CD14-positive monocyte (primary cell): ENCODE measurements at regions not wholly inside any gene's neighbourhood (a gene's known extent, or its start where the extent isn't known, plus 50 kb on each side); places are given as distances from the start of the nearest gene placed in this dataset.

Experiments used
- DNase-seq, 3 donors: peaks; one replicate each; pipeline ENCODE4 v3.0.0-alpha.2; 2011 to 2022
- H2AFZ ChIP-seq: 2 replicates; pipeline ENCODE4 v1.6.0; 2012; ENCODE audit warnings: mild to moderate bottlenecking, low read depth, low read length, inconsistent platforms; ENCODE audit not compliant: insufficient read depth, poor library complexity, severe bottlenecking
- H3K27ac ChIP-seq, 2 donors: 1 replicate in 1 of 2; 2 replicates in 1 of 2; pipeline ENCODE4 v1.5.1; 2012 to 2013; ENCODE audit warnings: low read length in 2 of 2, control low read depth in 1 of 2, inconsistent platforms in 1 of 2, low read depth in 1 of 2, mild to moderate bottlenecking in 1 of 2
- H3K27me3 ChIP-seq, 2 donors: one replicate each; pipeline versions ENCODE4 v1.6.0 to v1.6.1; 2011 to 2013; ENCODE audit warnings: low read length in 2 of 2; ENCODE audit not compliant: control insufficient read depth in 2 of 2, insufficient read depth in 2 of 2
- H3K36me3 ChIP-seq, 2 donors: replicated peaks in 1 of 2; 1 replicate in 1 of 2; 2 replicates in 1 of 2; pipeline versions ENCODE4 v1.5.1 to v1.6.1; 2012 to 2013; ENCODE audit warnings: low read length in 2 of 2, control low read depth in 1 of 2, inconsistent platforms in 1 of 2, mild to moderate bottlenecking in 1 of 2; ENCODE audit not compliant: insufficient read depth in 2 of 2, control insufficient read depth in 1 of 2
- H3K4me1 ChIP-seq, 2 donors: 1 replicate in 1 of 2; 2 replicates in 1 of 2; pipeline versions ENCODE4 v1.5.1 to v1.6.1; 2012 to 2013; ENCODE audit warnings: low read length in 2 of 2, control low read depth in 1 of 2, inconsistent platforms in 1 of 2, mild to moderate bottlenecking in 1 of 2, moderate library complexity in 1 of 2; ENCODE audit not compliant: insufficient read depth in 2 of 2, control insufficient read depth in 1 of 2
- H3K4me2 ChIP-seq: replicated peaks from 2 replicates; pipeline ENCODE3; 2012; ENCODE audit warnings: low read length, moderate library complexity, mild to moderate bottlenecking; ENCODE audit not compliant: poor library complexity, severe bottlenecking; ENCODE audit errors: extremely low read depth
- H3K4me3 ChIP-seq, 3 experiments: fragments of 200-600 bp in 1 of 3; sonication (generic) in 1 of 3; replicated peaks in 1 of 3; 1 replicate in 2 of 3; 2 replicates in 1 of 3; pipeline ENCODE4 v1.5.1; 2011 to 2013; ENCODE audit warnings: low read length in 3 of 3, mild to moderate bottlenecking in 3 of 3, control low read depth in 2 of 3, low read depth in 2 of 3, inconsistent platforms in 1 of 3, moderate library complexity in 1 of 3
- H3K79me2 ChIP-seq: 2 replicates; pipeline ENCODE4 v1.6.0; 2012; ENCODE audit warnings: mild to moderate bottlenecking, control low read depth, inconsistent platforms, low read length, moderate library complexity; ENCODE audit not compliant: insufficient read depth
- H3K9ac ChIP-seq: 2 replicates; pipeline ENCODE4 v1.6.0; 2017; ENCODE audit warnings: low read length, mild to moderate bottlenecking; ENCODE audit not compliant: insufficient read depth, poor library complexity, severe bottlenecking
- H3K9me3 ChIP-seq, 2 donors: replicated peaks in 1 of 2; 1 replicate in 1 of 2; 2 replicates in 1 of 2; pipeline versions ENCODE4 v1.5.1 to v1.6.1; 2012 to 2013; ENCODE audit warnings: low read length in 2 of 2, control low read depth in 1 of 2; ENCODE audit not compliant: control insufficient read depth in 1 of 2, insufficient read depth in 1 of 2
- H4K20me1 ChIP-seq: 2 replicates; pipeline ENCODE4 v1.6.0; 2012; ENCODE audit warnings: mild to moderate bottlenecking, low read length, control low read depth, moderate library complexity; ENCODE audit not compliant: insufficient read depth
- H3K27ac Mint-ChIP-seq, 7 donors: one replicate each; pipeline ENCODE4 v1.8.0; 2020; ENCODE audit warnings: mild to moderate bottlenecking in 7 of 7, mixed read lengths in 7 of 7, moderate library complexity in 6 of 7, inconsistent platforms in 2 of 7
- H3K27me3 Mint-ChIP-seq, 3 donors: one replicate each; pipeline ENCODE4 v1.8.0; 2021 to 2022; ENCODE audit warnings: low read depth in 3 of 3, mild to moderate bottlenecking in 3 of 3, mixed read lengths in 3 of 3, moderate library complexity in 3 of 3, inconsistent platforms in 1 of 3
- H3K36me3 Mint-ChIP-seq, 2 donors: one replicate each; pipeline ENCODE4 v1.8.0; 2020; ENCODE audit warnings: mixed read lengths in 2 of 2, inconsistent platforms in 1 of 2, mild to moderate bottlenecking in 1 of 2
- H3K4me1 Mint-ChIP-seq: one replicate; pipeline ENCODE4 v1.8.0; 2020; ENCODE audit warnings: mild to moderate bottlenecking, mixed read lengths
- H3K4me3 Mint-ChIP-seq, 2 donors: one replicate each; pipeline ENCODE4 v1.8.0; 2020; ENCODE audit warnings: mild to moderate bottlenecking in 2 of 2, mixed read lengths in 2 of 2, moderate library complexity in 1 of 2
- H3K9me3 Mint-ChIP-seq, 7 donors: one replicate each; pipeline ENCODE4 v1.8.0; 2020 to 2022; ENCODE audit warnings: mixed read lengths in 7 of 7, mild to moderate bottlenecking in 6 of 7, moderate library complexity in 6 of 7, inconsistent platforms in 2 of 7
- CTCF ChIP-seq: fragments of 200-600 bp; IDR thresholded peaks from one replicate; pipeline ENCODE4 v1.8.0; 2022; ENCODE audit warnings: antibody characterized with exemption, mild to moderate bottlenecking
- WGBS: methylation state at CpG from one replicate; pipeline ENCODE4 v1.1.5; 2013; ENCODE audit warnings: missing lambda C conversion rate; ENCODE audit not compliant: insufficient coverage; 5-methylcytosine and 5-hydroxymethylcytosine counted together
- intact Hi-C, 2 donors: fragments of 100-400 bp; cut with micrococcal nuclease; formaldehyde crosslinking; loops; one replicate each; pipeline versions ENCODE4 v1.15.0 to v1.15.1; 2023

GRCh38 chr4:132169660-132170059, 979.4 kb upstream of the PCDH10 start:
- H3K36me3 Mint-ChIP-seq, result no peaks in the 10 kb centered on the region
- H3K4me3 Mint-ChIP-seq, result no peak overlapping the region
- no peak for TF ChIP-seq CTCF
- peaks cover 2 to 18% (median 7%) of the 10 kb centered on the region in 7 donors for H3K9me3 Mint-ChIP-seq
- intact Hi-C loops, result no loop called here
- Histone ChIP-seq H3K9me3 (peaks cover 11 to 13% of the 10 kb centered on the region in 2 donors), H4K20me1 (no peaks in the 10 kb centered on the region), H3K4me1 (no peaks in the 10 kb centered on the region), H2AFZ (no peak overlapping the region), H3K4me2 (no peak overlapping the region), H3K27ac (no peak overlapping the region), H3K9ac (no peak overlapping the region), H3K27me3 (no peaks in the 10 kb centered on the region), H3K79me2 (no peaks in the 10 kb centered on the region), H3K36me3 (no peaks in the 10 kb centered on the region), H3K4me3 (no peak overlapping the region)
- WGBS, result 86% methylated on average over 5 of the region's 5 CpGs
- H3K4me1 Mint-ChIP-seq, result no peaks in the 10 kb centered on the region
- H3K27ac Mint-ChIP-seq, result no peak overlapping the region
- no peaks in the 10 kb centered on the region for H3K27me3 Mint-ChIP-seq
- no peak for DNase-seq

- Histone ChIP-seq H3K9me3 (peaks cover 0 to 6% of the 10 kb centered on the region in 2 donors), H4K20me1 (no peaks in the 10 kb centered on the region), H3K4me1 (no peaks in the 10 kb centered on the region), H3K4me2 (no peak overlapping the region), H3K79me2 (no peaks in the 10 kb centered on the region), H3K27ac (no peak overlapping the region), H3K36me3 (no peaks in the 10 kb centered on the region), H3K27me3 (no peaks in the 10 kb centered on the region), H3K4me3 (no peak overlapping the region), H3K9ac (no peak overlapping the region), H2AFZ (no peak overlapping the region)
- Mint-ChIP-seq H3K4me1 (no peaks in the 10 kb centered on the region), H3K27ac (no peak overlapping the region), H3K27me3 (no peaks in the 10 kb centered on the region), H3K9me3 (peaks cover 0 to 7% (median 3%) of the 10 kb centered on the region in 7 donors), H3K36me3 (no peaks in the 10 kb centered on the region), H3K4me3 (no peak overlapping the region)
- WGBS, result no CpG with 5 or more reads among the region's 2 CpGs
- DNase-seq, result no peak
- TF ChIP-seq CTCF, result no peak
- intact Hi-C loops, result no loop called here
Observed at GRCh38 chr4:132180020-132180427, 969.1 kb upstream of the PCDH10 start.
